COLO829 (cell line): ENCODE measurements at regions not wholly inside any gene's neighbourhood (a gene's known extent, or its start where the extent isn't known, plus 50 kb on each side); places are given as distances from the start of the nearest gene placed in this dataset.
"Not testable (repeated sequence)": the region's sequence is repeated elsewhere in the genome, so short reads cannot be mapped to it uniquely, and the experiment has no call there.

Source experiments
- DNase-seq: peaks from one replicate; pipeline ENCODE4 v3.0.0; 2012; ENCODE audit warnings: low spot score

GRCh38 chr6:120357447-120357846 is 976.8 kb downstream of the TBC1D32 start:
- DNase-seq, result no peak

- no peak for DNase-seq
Observed at GRCh38 chr6:120355822-120356221, 978.5 kb downstream of the TBC1D32 start.

- DNase-seq, result no peak
Observed at GRCh38 chr6:120354452-120355098, 979.7 kb downstream of the TBC1D32 start.

- no peak for DNase-seq
Observed at GRCh38 chr6:120352491-120352890, 981.8 kb downstream of the TBC1D32 start.

GRCh38 chr6:120348926-120349325 is 985.4 kb downstream of the TBC1D32 start:
- DNase-seq, result no peak

- DNase-seq, result no peak
Observed at GRCh38 chr6:120328521-120328920, 979.0 kb upstream of the MAN1A1 start.

GRCh38 chr6:120320481-120321162 is 971.1 kb upstream of the MAN1A1 start:
- DNase-seq, result no peak

- no peak for DNase-seq
Observed at GRCh38 chr6:120304223-120304622, 954.7 kb upstream of the MAN1A1 start.

GRCh38 chr6:120303527-120303926 is 954.0 kb upstream of the MAN1A1 start:
- no peak for DNase-seq

- DNase-seq, result no peak
Observed at GRCh38 chr6:120302041-120302440, 952.5 kb upstream of the MAN1A1 start.

- no peak for DNase-seq
Observed at GRCh38 chr6:120290964-120291363, 941.4 kb upstream of the MAN1A1 start.

GRCh38 chr6:120282005-120282404 is 932.4 kb upstream of the MAN1A1 start:
- no peak for DNase-seq

GRCh38 chr6:120279466-120280167 is 930.1 kb upstream of the MAN1A1 start:
- DNase-seq, result no peak

GRCh38 chr6:120278689-120279396 is 929.3 kb upstream of the MAN1A1 start:
- DNase-seq, result no peak

- DNase-seq, result no peak
Observed at GRCh38 chr6:120274547-120274946, 925.0 kb upstream of the MAN1A1 start.

GRCh38 chr6:120273411-120273810 is 923.9 kb upstream of the MAN1A1 start:
- DNase-seq, result no peak

- no peak for DNase-seq
Observed at GRCh38 chr6:120272038-120272437, 922.5 kb upstream of the MAN1A1 start.

GRCh38 chr6:120268256-120268655 is 918.7 kb upstream of the MAN1A1 start:
- DNase-seq, result not testable (repeated sequence)

- DNase-seq, result no peak
Observed at GRCh38 chr6:120262354-120262753, 912.8 kb upstream of the MAN1A1 start.

GRCh38 chr6:120260636-120261035 is 911.1 kb upstream of the MAN1A1 start:
- DNase-seq, result no peak

GRCh38 chr6:120254651-120255050 is 905.1 kb upstream of the MAN1A1 start:
- no peak for DNase-seq

- DNase-seq, result no peak
Observed at GRCh38 chr6:120248451-120248850, 898.9 kb upstream of the MAN1A1 start.

- no peak for DNase-seq
Observed at GRCh38 chr6:120237221-120237620, 887.7 kb upstream of the MAN1A1 start.
